ENCODE measurements at regions not wholly inside any gene's neighbourhood (a gene's known extent, or its start where the extent isn't known, plus 50 kb on each side); places are given as distances from the start of the nearest gene placed in this dataset.

- TF ChIP-seq CTCF (IDR thresholded peaks at IDR 0.05 in 2 of 3, conservative IDR thresholded peaks at IDR 0.05 in 1 of 3; ENCODE audit: insufficient read depth in 2 of 3, low read depth in 1 of 3, low read length in 3 of 3) (peak; percentile 21 to 45 (median 39); a peak in 4 of 6 replicates), CBX3 (IDR thresholded peaks at IDR 0.05; ENCODE audit: borderline replicate concordance in 1 of 2, low read length in 2 of 2) (no peak), ZFX (CRISPR knock-in tag; IDR thresholded peaks at IDR 0.05) (no peak), GTF2F1 (IDR thresholded peaks at IDR 0.05; ENCODE audit: low read depth, low read length) (no peak), MLX (CRISPR knock-in tag; conservative IDR thresholded peaks at IDR 0.05) (no peak), POLR2AphosphoS5 (IDR thresholded peaks at IDR 0.05; ENCODE audit: control insufficient read depth, insufficient read depth, low read depth, low read length) (no peak), SP2 (IDR thresholded peaks at IDR 0.05; ENCODE audit: extremely low read depth, low read depth, low read length, poor library complexity, severe bottlenecking) (no peak), RAD21 (CRISPR knock-in tag; conservative IDR thresholded peaks at IDR 0.05 in 1 of 2, IDR thresholded peaks at IDR 0.05 in 1 of 2) (no peak), SP1 (CRISPR knock-in tag; IDR thresholded peaks at IDR 0.05) (no peak), ZNF165 (CRISPR knock-in tag; IDR thresholded peaks at IDR 0.05; ENCODE audit: borderline replicate concordance) (no peak), GABPB1 (CRISPR knock-in tag; IDR thresholded peaks at IDR 0.05) (no peak), BDP1 (IDR thresholded peaks at IDR 0.05; ENCODE audit: insufficient read depth, insufficient read length) (no peak)
These were observed 97.9 kb downstream of the RCN1 start for GRCh38 chr11:32188785-32189184.

All from K562 (cell line).